Suprapubic skin (tissue), 4 donors: ENCODE measurements at regions not wholly inside any gene's neighbourhood (a gene's known extent, or its start where the extent isn't known, plus 50 kb on each side); places are given as distances from the start of the nearest gene placed in this dataset.

ENCODE experiments used
- DNase-seq, 2 donors: peaks; one replicate each; pipeline ENCODE4 v3.0.0-alpha.2; 2019; ENCODE audit warnings: low spot score in 2 of 2
- H3K27ac ChIP-seq: fragments of 200-600 bp; sonication (generic); one replicate; pipeline ENCODE4 v1.5.1; 2019
- H3K27me3 ChIP-seq: fragments of 200-600 bp; sonication (generic); one replicate; pipeline ENCODE4 v1.5.1; 2019
- H3K36me3 ChIP-seq: fragments of 200-600 bp; sonication (generic); one replicate; pipeline ENCODE4 v1.5.1; 2019
- H3K4me1 ChIP-seq: fragments of 200-600 bp; sonication (generic); one replicate; pipeline ENCODE4 v1.5.1; 2019
- H3K4me3 ChIP-seq: fragments of 200-600 bp; sonication (generic); one replicate; pipeline ENCODE4 v1.5.1; 2019; ENCODE audit warnings: mild to moderate bottlenecking
- H3K9me3 ChIP-seq: fragments of 200-600 bp; sonication (generic); one replicate; pipeline ENCODE4 v1.5.1; 2019
- CTCF ChIP-seq, 2 donors: fragments of 200-600 bp in 1 of 2; fragments of 450-650 bp in 1 of 2; sonication (generic) in 1 of 2; IDR thresholded peaks; one replicate each; pipeline ENCODE4 v1.5.1; 2016 to 2019; ENCODE audit warnings: antibody characterized with exemption in 2 of 2, mild to moderate bottlenecking in 1 of 2, moderate library complexity in 1 of 2
- EP300 ChIP-seq: sonication (generic); formaldehyde crosslinking; IDR thresholded peaks from one replicate; pipeline ENCODE4 v1.6.1; 2017; ENCODE audit warnings: antibody characterized with exemption
- POLR2A ChIP-seq, 2 donors: fragments of 450-650 bp; IDR thresholded peaks; one replicate each; pipeline ENCODE4 v1.6.1; 2017; ENCODE audit warnings: antibody characterized with exemption in 2 of 2, mild to moderate bottlenecking in 2 of 2, moderate library complexity in 2 of 2
- POLR2AphosphoS5 ChIP-seq, 3 donors: sonication (generic); formaldehyde crosslinking; IDR thresholded peaks; one replicate each; pipeline ENCODE4 v1.6.1; 2017; ENCODE audit warnings: antibody characterized with exemption in 3 of 3
- WGBS: methylation state at CpG from one replicate; pipeline ENCODE4 v1.1.5; 2018; 5-methylcytosine and 5-hydroxymethylcytosine counted together

DNA sequence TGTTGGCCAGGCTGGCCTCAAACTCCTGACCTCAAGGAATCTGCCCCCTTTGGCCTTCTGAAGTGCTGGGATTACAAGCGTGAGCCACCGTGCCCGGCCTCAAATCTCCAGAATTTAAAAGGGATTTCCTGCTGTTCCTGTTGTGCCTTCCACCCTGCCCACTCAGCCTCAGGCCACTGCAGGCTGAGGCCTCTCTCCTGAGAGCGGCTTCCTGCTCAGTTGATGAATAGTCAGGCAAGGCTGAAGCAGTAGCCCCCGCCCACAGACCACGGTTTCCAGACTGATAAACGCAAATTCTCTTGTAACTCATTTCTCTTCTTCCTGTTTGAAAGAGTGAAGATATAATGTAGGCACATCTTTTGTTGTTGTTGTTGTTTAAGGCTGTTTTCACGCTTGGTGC lies 127.0 kb upstream of the PLCXD3 start:
- Histone ChIP-seq H3K27me3 (no peaks in the 10 kb centered on the region), H3K27ac (no peak overlapping the region), H3K4me1 (no peaks in the 10 kb centered on the region), H3K9me3 (no peaks in the 10 kb centered on the region), H3K36me3 (no peaks in the 10 kb centered on the region), H3K4me3 (no peak overlapping the region)
- no peak for DNase-seq
- TF ChIP-seq POLR2A (IDR thresholded peaks at IDR 0.05): no peak
- TF ChIP-seq EP300: no peak
- no peak for TF ChIP-seq POLR2AphosphoS5 (IDR thresholded peaks at IDR 0.05)
- TF ChIP-seq CTCF (IDR thresholded peaks at IDR 0.05): no peak
- WGBS: 31% methylated on average over 8 of the region's 8 CpGs

- DNase-seq: no peak
- no peaks in the 10 kb centered on the region for H3K9me3 ChIP-seq
- H3K4me1 ChIP-seq: no peaks in the 10 kb centered on the region
- no peak overlapping the region for H3K4me3 ChIP-seq
- no peaks in the 10 kb centered on the region for H3K27me3 ChIP-seq
- H3K36me3 ChIP-seq: no peaks in the 10 kb centered on the region
- H3K27ac ChIP-seq: no peak overlapping the region
- 79% methylated on average over 2 of the region's 2 CpGs for WGBS
- no peak for TF ChIP-seq POLR2AphosphoS5 (IDR thresholded peaks at IDR 0.05)
- peak in 1 of 2 donors; percentile 13 for TF ChIP-seq CTCF (IDR thresholded peaks at IDR 0.05)
Observed at GRCh38 chr5:41636605-41637004, 126.2 kb upstream of the PLCXD3 start.

DNA sequence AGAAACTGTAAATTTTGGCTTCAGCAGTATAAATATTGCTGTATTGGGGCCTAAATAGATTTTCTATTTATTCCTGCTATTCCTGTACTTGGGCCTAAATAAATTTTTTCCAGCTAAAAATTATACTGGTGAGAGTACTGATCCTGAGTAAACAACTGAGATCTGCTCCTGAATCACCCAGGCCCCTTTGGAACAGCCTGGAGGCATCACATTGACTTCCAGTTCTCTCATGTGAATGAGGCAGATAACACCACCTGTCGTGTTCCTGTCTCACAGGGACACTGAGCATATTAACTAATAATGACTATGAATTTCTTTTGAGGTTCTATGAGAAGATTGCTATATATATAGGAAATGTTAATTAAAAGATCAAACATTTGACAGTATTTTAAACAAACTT lies 119.5 kb upstream of the PLCXD3 start:
- Histone ChIP-seq H3K4me3 (no peak overlapping the region), H3K27ac (no peak overlapping the region), H3K9me3 (no peaks in the 10 kb centered on the region), H3K4me1 (no peaks in the 10 kb centered on the region), H3K36me3 (no peaks in the 10 kb centered on the region), H3K27me3 (no peaks in the 10 kb centered on the region)
- no peak for DNase-seq
- 64% methylated on average over 1 of the region's 1 CpG for WGBS
- TF ChIP-seq POLR2A (IDR thresholded peaks at IDR 0.05) (no peak), EP300 (no peak), POLR2AphosphoS5 (IDR thresholded peaks at IDR 0.05) (no peak), CTCF (IDR thresholded peaks at IDR 0.05) (no peak)

DNA sequence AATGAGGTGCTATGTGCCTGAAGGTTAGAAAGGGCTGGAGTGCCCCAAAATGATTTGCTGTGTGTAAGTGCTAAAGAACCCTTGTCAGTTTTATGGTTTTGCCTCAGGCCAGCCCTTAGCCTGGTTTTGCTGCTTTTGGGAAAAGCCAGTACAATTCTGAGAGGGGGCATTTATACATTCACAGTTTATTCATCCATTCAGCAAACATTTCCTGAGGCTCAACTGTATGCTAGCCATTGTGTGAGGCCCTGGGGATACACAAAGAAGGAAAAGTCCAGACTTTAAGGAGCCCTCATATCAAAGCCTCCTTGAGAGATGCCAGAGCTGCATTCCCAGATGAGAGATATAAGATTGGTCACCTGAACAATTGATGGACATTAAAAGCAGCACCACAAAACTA lies 115.2 kb upstream of the PLCXD3 start:
- Histone ChIP-seq H3K27me3 (no peaks in the 10 kb centered on the region), H3K9me3 (no peaks in the 10 kb centered on the region), H3K4me1 (no peaks in the 10 kb centered on the region), H3K27ac (no peak overlapping the region), H3K4me3 (no peak overlapping the region), H3K36me3 (no peaks in the 10 kb centered on the region)
- TF ChIP-seq CTCF (IDR thresholded peaks at IDR 0.05) (no peak), POLR2A (IDR thresholded peaks at IDR 0.05) (no peak), EP300 (no peak), POLR2AphosphoS5 (IDR thresholded peaks at IDR 0.05) (no peak)
- DNase-seq: no peak

DNA sequence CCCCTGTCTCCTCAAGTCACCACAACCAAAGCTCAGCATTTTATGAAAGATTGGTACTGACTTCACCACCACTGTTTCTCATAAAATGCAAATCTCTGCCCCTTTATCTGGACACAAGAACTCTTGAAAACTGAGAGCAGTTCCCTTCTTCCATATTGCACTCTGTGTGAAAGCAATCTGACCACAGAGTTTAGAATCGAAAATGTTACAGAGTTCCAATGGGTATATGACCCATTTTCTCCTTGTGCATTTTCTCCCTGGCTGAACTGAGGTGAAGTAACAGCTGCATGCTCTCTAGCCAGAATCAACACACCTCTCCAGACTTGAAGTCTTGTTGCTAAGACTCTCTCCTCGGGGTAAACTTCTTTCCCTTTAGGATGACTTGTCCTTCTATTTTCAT lies 111.0 kb upstream of the PLCXD3 start:
- DNase-seq: no peak
- WGBS: 65% methylated on average over 2 of the region's 2 CpGs
- Histone ChIP-seq H3K4me1 (no peaks in the 10 kb centered on the region), H3K36me3 (no peaks in the 10 kb centered on the region), H3K27me3 (no peaks in the 10 kb centered on the region), H3K4me3 (no peak overlapping the region), H3K27ac (no peak overlapping the region), H3K9me3 (no peaks in the 10 kb centered on the region)
- TF ChIP-seq CTCF (IDR thresholded peaks at IDR 0.05): no peak
- TF ChIP-seq POLR2AphosphoS5 (IDR thresholded peaks at IDR 0.05): no peak
- TF ChIP-seq EP300: no peak
- TF ChIP-seq POLR2A (IDR thresholded peaks at IDR 0.05): no peak
